GM10847 (cell line): ENCODE measurements at regions not wholly inside any gene's neighbourhood (a gene's known extent, or its start where the extent isn't known, plus 50 kb on each side); places are given as distances from the start of the nearest gene placed in this dataset.

Experiments
- POLR2A ChIP-seq: IDR thresholded peaks from 2 replicates; pipeline ENCODE4 v1.6.1; 2011; ENCODE audit not compliant: insufficient read length; ENCODE audit errors: extremely low read depth

DNA sequence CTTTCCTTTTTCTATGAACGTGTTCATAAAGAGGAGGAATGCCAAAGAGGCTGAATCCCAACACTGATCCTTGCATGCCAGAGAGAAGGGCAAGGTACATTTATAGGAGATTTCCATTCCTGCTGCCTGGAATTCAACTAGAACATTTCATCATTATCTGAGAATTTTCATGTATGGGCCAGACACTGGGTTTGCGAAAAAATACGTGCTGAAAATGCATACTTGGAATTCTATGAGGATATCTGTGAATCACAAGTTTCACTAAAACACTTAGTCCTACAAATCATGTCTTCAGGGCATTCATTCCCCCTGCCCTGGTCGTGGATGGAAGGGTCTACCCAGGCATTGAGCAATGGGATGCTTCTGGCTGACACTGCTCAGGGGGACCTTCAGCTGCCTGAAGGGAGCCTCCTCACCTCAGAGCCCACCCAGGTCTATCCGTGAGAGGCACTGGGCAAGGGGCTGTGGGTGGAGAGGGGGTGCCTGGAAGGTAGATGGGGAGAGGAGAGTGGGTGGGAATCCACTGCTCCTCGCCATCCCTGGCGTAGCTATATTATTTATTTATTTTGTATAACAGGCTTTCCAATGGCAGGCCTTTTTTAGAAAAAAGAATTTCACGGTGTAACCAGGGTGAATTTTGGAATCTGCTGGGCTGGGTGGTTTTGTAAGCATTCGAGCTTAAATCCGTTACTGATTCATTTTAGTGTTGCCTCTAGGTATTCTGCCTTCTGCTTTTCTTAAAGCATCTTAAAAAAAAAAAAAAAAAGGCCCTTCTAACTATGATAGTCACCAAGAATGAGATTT, 560.6 kb upstream of the ID2 start:
- TF ChIP-seq POLR2A, result no peak

DNA sequence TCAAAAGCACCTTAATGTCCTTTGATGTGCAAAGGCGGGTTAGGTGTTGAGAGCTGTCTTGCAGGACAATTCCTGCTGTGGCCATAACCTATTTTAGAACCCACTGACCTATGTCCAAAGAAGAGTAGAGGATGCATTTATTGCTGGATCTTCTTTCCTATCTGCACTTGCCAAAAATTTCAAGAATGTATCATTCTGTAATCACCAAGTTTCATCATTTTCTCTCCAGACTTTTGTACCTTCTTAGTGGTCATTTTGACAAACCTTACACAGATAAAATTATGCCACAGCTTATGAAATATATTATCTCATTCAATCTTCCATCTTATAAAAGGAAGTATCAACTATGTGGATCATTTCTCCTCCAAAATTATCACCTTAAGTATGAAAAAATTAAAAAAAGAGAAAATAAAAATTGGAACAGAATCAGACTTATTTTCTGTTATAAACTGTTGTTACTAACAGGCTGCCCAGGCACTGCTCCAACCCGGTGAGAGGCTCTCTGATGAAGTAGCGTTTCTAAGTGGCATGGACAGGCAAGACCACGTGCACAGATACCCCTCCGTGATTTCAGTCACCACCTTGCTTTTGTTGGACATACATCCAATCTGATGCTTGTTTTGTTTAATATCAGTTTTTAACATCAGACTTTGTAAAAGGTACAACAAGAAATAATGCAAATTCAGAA, 559.9 kb upstream of the ID2 start:
- no peak for TF ChIP-seq POLR2A

DNA sequence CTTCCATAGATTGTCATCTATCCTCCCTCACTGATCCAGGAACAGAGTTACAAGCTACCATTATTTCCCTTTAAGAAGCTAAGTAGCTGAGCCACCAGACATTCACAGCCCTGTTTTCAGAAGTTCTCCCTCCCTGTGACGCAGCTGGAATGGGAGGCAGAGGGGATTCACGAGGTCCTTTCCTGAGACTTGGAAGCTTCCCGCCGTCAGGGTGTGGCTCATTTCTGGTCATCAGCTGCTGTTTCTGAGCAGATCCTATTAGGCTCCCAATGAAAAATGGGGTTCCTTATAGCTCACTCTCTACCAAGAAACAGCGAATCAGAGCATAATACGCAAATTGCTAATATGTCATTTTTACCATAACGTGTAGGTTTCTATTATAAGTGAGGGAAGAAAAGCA, 559.3 kb upstream of the ID2 start:
- no peak for TF ChIP-seq POLR2A

DNA sequence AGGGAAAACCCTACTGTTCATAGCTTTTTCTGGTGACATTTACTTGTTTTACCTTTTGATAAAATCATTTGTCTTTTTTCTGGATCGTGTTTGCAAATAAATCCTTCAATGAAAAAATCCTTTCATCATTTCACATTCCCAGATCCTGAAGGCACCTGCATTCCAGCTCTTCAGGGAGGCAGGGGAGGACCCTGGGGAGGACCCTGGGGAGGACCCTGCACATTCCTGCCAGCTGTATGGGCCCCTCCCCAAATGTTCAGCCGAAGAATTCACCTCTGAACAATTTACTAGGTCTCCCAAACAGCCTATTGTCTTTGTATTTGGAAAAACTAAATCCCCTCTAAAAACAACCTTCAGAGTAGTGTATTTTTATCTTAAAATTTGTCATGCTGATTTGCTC, 558.4 kb upstream of the ID2 start:
- no peak for TF ChIP-seq POLR2A

DNA sequence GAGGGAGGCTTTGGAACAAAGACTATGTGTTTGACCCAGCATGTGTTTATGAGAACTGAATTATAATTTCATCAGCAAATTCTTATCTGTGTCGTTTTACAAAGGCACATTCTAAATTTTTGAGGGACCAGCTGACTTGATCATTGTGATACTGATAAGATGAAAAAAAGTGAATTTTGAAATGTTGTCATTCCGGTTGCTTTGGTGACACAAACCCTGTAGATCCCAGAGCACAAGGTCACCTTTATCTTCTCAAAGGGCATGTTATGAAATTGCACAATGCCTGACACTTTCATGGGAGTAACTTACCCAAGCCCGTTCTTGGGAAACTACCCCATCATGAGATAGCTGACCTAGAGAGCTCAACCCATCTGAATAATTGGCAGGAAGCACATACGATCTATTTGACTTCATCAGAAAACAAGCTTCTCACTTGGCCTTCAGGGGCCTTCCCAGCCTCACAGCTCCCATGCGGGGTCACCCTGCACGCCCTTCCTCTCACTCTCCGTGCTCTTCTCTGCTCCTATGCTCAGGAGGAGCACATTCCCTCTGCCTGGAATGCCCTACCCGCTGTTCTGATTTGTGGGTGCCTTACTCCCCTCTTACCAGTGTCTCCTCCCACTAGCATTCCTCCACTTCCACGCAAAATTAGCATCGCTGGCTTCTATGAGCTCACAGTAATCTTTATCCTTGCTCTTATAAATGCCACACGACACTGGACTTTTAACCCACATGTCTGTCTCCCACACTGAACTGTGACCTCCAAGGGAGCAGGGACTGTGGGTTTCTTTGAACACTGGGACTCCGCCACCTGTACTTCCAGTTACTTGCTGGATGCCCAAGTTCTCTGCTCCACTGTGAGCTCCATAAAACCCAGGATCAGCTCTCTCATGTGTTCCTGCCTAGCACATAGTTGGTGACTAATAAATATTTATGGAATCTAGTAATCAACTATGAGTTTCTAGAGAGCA, 555.8 kb upstream of the ID2 start:
- TF ChIP-seq POLR2A, result no peak

DNA sequence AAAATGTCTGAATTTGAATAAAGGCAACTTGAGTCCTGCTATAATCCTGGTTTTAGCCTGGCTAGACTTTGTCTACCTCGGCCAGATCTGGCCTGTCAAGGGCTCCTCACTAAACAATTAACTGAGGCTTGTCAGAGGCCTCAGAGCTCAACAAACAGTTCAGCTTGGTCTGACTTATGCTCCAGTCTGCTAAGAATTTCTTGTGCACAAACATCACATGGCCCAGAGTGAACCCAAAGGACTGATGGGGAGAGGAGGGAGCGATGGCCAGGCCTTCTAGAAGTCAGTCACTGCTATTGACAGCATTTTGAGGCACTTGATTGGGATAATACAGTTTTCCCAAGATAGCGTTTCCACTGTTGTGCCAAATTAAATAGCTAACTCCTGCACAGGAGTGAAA, 555.1 kb upstream of the ID2 start:
- TF ChIP-seq POLR2A, result no peak

DNA sequence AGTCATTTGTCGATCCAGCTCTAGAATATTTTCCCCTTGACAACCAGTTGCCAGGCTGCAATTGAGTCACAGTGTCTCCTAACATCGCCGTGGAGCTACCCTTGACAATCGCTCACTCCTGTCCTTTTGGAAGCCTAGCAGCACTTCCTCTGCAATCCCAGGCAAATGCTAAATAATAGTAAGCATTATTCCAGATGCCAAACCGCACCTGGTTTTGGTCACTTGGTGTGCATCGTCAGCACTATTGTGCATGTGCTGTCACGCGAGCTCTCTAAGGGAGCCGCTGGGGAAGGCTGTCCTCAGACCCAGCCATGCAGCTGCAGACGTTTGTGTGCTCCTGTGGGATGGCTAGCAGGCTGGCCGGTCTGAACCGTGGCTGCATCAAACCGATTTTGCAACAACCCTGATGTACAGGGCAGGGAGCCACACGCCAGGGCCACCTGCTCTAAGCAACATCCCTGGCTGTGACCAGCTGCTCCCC, 549.5 kb upstream of the ID2 start:
- no peak for TF ChIP-seq POLR2A

DNA sequence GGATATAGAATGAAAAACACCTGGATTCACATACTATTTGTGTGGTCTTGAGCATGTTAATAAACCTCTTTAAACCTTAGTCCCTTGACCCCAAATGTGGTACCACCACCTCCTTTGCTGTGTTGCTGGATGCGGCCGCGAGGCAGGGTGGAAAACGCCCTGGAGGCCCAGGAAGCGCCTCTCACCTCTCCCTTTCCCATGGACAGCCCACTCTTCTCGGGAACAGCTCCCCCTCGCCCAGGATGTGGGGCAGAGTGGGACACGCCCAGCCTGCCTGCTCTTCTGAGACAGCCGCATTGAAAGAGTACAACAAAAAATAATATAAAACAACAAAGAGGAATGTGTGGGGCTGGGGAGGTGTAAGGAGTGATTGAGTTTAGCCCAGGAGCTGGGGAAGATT, 549.0 kb upstream of the ID2 start:
- TF ChIP-seq POLR2A, result no peak

DNA sequence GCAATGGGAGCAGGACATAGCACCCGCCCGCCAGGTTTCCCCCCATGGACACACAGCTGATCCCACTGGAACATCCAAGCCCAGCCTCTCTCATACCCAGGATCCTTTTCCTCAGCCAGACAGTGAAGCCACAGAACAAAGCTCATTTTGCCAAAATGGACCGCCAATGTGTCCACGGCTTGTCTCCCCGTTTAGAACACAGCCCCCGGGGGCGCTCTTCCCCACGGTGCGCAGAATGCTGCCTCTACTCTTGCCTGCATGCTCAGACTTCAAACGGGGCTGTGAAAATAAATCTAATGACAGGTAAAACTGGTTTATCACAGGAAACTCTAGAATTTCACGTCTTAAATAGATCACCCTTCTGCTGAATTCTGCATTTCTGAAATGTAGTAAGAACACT, 548.5 kb upstream of the ID2 start:
- TF ChIP-seq POLR2A, result no peak

DNA sequence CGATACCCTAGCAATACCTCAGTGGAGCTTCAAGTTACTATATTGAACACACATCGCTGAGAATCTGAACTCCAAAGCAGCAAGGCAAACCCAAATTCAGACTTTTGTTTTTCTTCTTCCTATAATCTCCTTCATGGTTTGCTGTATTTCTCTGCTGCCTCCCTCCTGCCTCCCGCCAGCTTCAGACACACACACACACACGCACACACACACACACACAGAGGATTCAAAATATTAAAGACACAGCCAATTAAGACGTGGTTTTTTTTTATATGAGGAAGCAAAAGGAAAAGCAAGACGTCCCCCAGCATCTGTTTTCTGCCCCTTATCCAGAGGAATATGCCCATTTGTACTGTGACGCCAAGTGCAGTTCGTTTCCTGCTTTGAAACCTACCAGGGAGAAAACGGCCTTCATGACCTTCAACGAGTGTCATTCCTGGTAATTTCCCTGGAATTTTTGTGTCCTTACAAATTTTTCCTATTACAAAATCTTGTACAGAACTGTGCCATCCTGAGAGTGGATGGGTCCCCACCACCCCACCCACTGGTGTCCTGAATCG, 547.9 kb upstream of the ID2 start:
- TF ChIP-seq POLR2A, result no peak

DNA sequence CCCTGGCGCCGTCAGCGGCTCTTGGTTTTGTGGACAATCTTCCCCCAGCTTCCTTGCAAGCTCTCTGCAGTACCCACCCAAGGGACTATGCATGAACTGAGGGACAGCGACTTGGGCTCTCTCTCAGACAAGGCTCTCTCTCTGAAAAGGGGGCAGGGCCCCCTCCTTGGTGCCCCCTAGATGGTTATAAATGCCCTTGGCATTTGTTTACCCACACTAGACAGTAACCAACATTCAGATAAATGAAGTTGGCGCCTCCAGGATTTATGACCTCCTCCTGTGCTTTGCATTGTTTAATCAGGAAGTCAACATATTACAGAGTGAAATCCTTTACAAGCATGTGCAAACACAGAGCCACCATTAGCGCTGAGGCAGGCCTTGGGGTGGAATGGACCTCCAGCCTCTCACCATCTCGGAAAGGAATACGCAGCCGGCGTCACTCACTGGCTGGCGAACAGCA, 547.4 kb upstream of the ID2 start:
- TF ChIP-seq POLR2A, result no peak

DNA sequence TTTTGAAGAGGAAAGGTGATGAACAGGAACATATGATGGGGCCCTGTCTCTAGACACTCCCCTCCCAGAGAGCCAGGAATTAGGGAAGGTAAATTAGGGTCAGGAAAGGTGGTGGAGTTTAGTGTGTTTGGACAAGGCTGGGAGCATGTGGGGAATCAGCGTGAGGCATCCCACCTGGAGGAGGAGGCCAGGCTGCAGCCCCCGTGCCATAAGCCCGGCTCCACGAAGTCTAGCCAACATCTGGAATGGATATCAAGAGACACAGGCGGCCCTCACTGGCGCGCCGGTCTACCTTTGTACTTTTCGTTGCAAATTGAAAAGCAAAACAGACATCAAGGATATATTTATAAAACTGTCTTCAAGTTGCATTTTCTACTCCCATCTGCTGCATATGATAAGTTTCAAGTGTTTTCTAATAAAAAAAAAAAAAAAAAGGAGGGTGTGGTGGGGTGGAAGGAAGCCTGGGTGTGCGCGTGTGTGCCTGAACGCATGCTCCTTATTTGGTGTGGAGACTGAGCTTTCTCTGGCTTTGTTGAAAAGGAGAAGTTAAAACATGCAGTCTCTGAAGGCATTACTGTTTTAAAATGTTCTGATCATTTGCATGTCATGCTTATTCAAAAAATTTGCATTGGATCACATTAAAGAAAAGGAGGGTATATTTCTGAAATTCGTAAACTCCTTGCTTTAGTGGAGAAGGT, 546.7 kb upstream of the ID2 start:
- no peak for TF ChIP-seq POLR2A

DNA sequence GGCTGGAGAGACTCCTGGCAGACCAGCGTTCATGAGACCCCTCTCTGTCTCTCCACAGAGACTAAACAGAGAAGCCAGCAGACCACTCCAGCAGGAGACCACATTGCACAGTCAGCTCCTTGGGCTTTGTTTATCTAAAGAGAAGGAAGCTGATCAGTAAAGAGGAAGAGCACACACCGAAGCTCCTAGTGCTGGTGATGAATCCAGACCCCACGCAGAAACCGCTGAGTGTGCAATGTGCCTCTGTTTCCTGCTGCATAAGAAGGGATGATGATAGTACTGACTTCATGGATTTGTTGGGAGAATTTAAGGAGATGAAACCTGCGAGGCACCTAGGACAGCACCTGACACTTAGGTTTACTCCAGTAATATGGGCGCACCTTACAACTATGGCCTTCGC, 544.1 kb upstream of the ID2 start:
- TF ChIP-seq POLR2A, result no peak

DNA sequence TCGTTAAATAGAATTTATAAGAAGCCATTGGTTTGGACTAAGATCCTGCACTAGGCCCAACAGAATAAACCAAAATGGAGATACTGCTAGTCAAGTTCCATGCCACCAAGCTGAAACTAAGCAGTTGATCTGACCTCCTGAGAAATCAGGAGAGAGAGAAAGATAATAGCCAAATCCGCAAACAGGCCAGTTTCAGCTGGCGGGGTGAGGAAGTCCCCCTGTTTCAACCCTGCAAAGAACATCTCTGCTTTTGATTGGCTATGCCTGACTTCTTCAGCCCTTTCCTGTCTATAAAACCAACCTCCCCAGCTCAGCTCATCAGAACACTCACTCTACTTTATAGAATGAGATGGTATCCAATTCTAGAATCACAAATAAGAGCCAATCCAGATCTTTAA, 543.3 kb upstream of the ID2 start:
- no peak for TF ChIP-seq POLR2A
